ENCODE measurements at regions not wholly inside any gene's neighbourhood (a gene's known extent, or its start where the extent isn't known, plus 50 kb on each side); places are given as distances from the start of the nearest gene placed in this dataset.

DNA sequence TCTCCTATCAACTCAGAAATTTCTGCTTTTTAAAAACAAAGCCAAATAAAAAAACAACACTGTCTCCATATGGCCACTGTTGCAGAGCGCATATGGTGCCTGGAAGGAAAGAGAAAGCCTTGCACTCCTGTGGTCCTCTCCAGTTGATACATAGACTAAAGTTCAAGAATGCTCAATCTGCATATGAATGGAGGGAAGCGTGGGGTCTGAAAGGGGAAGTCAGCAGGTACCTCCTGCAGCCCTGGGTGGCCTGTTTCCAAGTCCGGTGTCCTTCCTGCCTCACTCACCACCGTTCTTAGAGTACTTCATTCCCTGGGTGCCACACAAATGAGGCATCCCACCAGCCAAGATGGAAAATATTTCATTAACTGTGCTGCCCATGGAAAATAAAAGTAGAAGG, 138.3 kb upstream of the PALS2 start:
- TF ChIP-seq, protein P1, sequence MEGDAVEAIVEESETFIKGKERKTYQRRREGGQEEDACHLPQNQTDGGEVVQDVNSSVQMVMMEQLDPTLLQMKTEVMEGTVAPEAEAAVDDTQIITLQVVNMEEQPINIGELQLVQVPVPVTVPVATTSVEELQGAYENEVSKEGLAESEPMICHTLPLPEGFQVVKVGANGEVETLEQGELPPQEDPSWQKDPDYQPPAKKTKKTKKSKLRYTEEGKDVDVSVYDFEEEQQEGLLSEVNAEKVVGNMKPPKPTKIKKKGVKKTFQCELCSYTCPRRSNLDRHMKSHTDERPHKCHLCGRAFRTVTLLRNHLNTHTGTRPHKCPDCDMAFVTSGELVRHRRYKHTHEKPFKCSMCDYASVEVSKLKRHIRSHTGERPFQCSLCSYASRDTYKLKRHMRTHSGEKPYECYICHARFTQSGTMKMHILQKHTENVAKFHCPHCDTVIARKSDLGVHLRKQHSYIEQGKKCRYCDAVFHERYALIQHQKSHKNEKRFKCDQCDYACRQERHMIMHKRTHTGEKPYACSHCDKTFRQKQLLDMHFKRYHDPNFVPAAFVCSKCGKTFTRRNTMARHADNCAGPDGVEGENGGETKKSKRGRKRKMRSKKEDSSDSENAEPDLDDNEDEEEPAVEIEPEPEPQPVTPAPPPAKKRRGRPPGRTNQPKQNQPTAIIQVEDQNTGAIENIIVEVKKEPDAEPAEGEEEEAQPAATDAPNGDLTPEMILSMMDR (IDR thresholded peaks at IDR 0.05; ENCODE audit: borderline replicate concordance, extremely low read depth, low read length, poor library complexity, severe bottlenecking) = no peak
- TF ChIP-seq EZH2 (IDR thresholded peaks at IDR 0.05; ENCODE audit: borderline replicate concordance, low read depth, low read length, severe bottlenecking) = no peak

Data from DND-41 (cell line).